ENCODE measurements at regions not wholly inside any gene's neighbourhood (a gene's known extent, or its start where the extent isn't known, plus 50 kb on each side); places are given as distances from the start of the nearest gene placed in this dataset.

GRCh38 chr13:105436943-105437342, 1098.5 kb downstream of the EFNB2 start:
- ChIA-PET CTCF (interaction anchor here (0.6 kb wide), 1 partner anchor 26 kb away, joined by 4 read pairs; no protein-coding TSS in a partner anchor), POLR2A (no interaction called here)
- H3K36me3 ChIP-seq (ENCODE audit: control insufficient read depth in 2 of 2, insufficient read depth in 1 of 2, low read length in 2 of 2): no peaks in the 10 kb centered on the region
- TF ChIP-seq ZNF529 (tag by site-specific recombination; IDR thresholded peaks at IDR 0.05; ENCODE audit: insufficient replicate concordance) (no peak), ZNF645 (tag by site-specific recombination; IDR thresholded peaks at IDR 0.05) (no peak), KLF9 (tag by site-specific recombination; IDR thresholded peaks at IDR 0.05; ENCODE audit: low read depth) (no peak), ZNF585B (tag by site-specific recombination; IDR thresholded peaks at IDR 0.05) (no peak), ZNF561 (tag by site-specific recombination; IDR thresholded peaks at IDR 0.05; ENCODE audit: borderline replicate concordance) (no peak), SCRT2 (tag by site-specific recombination; IDR thresholded peaks at IDR 0.05) (no peak), ZXDB (tag by site-specific recombination; IDR thresholded peaks at IDR 0.05) (no peak), GLI2 (tag by site-specific recombination; IDR thresholded peaks at IDR 0.05; ENCODE audit: borderline replicate concordance, low read depth) (no peak), SP3 (tag by site-specific recombination; IDR thresholded peaks at IDR 0.05) (no peak), ZNF792 (tag by site-specific recombination; IDR thresholded peaks at IDR 0.05) (no peak), ZNF785 (tag by site-specific recombination; IDR thresholded peaks at IDR 0.05) (no peak), KLF16 (tag by site-specific recombination; IDR thresholded peaks at IDR 0.05) (no peak), ZNF37A (tag by site-specific recombination; IDR thresholded peaks at IDR 0.05) (no peak), ZNF121 (tag by site-specific recombination; IDR thresholded peaks at IDR 0.05) (no peak), MEIS1 (CRISPR knock-in tag; IDR thresholded peaks at IDR 0.05; ENCODE audit: borderline replicate concordance) (no peak), ZBTB49 (tag by site-specific recombination; IDR thresholded peaks at IDR 0.05; ENCODE audit: low read depth) (no peak), EGR2 (tag by site-specific recombination; IDR thresholded peaks at IDR 0.05; ENCODE audit: low read depth) (no peak)
- TF ChIP-seq, protein P1, sequence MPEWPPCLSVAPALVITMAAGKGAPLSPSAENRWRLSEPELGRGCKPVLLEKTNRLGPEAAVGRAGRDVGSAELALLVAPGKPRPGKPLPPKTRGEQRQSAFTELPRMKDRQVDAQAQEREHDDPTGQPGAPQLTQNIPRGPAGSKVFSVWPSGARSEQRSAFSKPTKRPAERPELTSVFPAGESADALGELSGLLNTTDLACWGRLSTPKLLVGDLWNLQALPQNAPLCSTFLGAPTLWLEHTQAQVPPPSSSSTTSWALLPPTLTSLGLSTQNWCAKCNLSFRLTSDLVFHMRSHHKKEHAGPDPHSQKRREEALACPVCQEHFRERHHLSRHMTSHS (tag by site-specific recombination; IDR thresholded peaks at IDR 0.05): no peak
- H3K4me1 ChIP-seq (ENCODE audit: control insufficient read depth, insufficient read depth, low read length): no peaks in the 10 kb centered on the region
- H3K27ac ChIP-seq (ENCODE audit: extremely low read depth, low read depth, low read length): no peak overlapping the region
- H3K9me3 ChIP-seq (ENCODE audit: control insufficient read depth, insufficient read depth, low read depth, low read length): no peaks in the 10 kb centered on the region
- no peak overlapping the region for H3K4me3 ChIP-seq (ENCODE audit: low read depth, low read length)

DNA sequence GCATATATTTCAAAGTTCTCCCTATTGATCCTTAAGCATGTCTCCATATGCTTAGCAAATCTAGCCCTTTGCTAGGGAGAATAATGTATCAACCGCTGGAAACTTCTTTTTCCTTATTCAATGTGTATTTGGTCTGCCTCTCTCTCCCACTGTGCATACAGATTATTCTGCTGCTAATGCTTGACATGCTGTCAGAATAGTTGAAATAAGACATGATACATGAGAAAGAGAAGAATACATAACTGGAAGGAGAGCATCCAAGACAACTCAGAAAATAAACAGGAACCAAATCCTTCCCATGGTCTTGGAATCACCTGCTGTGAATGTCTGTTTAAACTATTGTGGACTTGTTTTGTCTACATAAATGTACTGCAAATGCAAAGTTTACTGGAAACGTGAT, 1103.0 kb downstream of the EFNB2 start:
- ChIA-PET POLR2A (no interaction called here), CTCF (no interaction called here)
- no peak for TF ChIP-seq ZNF248 (tag by site-specific recombination; IDR thresholded peaks at IDR 0.05)
- TF ChIP-seq ZNF423 (tag by site-specific recombination; IDR thresholded peaks at IDR 0.05): no peak
- no peak for TF ChIP-seq ZNF837 (tag by site-specific recombination; IDR thresholded peaks at IDR 0.05)
- no peak for TF ChIP-seq SETDB1 (IDR thresholded peaks at IDR 0.05; ENCODE audit: insufficient read length, low read length)
- TF ChIP-seq ZNF404 (tag by site-specific recombination; IDR thresholded peaks at IDR 0.05): no peak
- no peak for TF ChIP-seq TCF7L2 (IDR thresholded peaks at IDR 0.05; ENCODE audit: borderline replicate concordance, low read depth, low read length)
- no peak for TF ChIP-seq PRDM6 (tag by site-specific recombination; IDR thresholded peaks at IDR 0.05)
- TF ChIP-seq, protein P1 (tag by site-specific recombination; IDR thresholded peaks at IDR 0.05): no peak
- no peak for TF ChIP-seq ZNF76 (tag by site-specific recombination; IDR thresholded peaks at IDR 0.05; ENCODE audit: borderline replicate concordance, low read depth)
- TF ChIP-seq HOXA7 (CRISPR knock-in tag; IDR thresholded peaks at IDR 0.05; ENCODE audit: borderline replicate concordance): no peak
- TF ChIP-seq ZNF114 (tag by site-specific recombination; IDR thresholded peaks at IDR 0.05): no peak
- no peak for TF ChIP-seq ZSCAN30 (tag by site-specific recombination; IDR thresholded peaks at IDR 0.05)
- no peak for TF ChIP-seq KLF10 (tag by site-specific recombination; IDR thresholded peaks at IDR 0.05)
- TF ChIP-seq ZNF777 (tag by site-specific recombination; IDR thresholded peaks at IDR 0.05; ENCODE audit: borderline replicate concordance): no peak
- TF ChIP-seq ZEB2 (tag by site-specific recombination; IDR thresholded peaks at IDR 0.05): no peak

More for the DNA sequence above, 1103.0 kb downstream of the EFNB2 start:
- Histone ChIP-seq H3K4me1 (ENCODE audit: control insufficient read depth, insufficient read depth, low read length) (no peaks in the 10 kb centered on the region), H3K9me3 (ENCODE audit: control insufficient read depth, insufficient read depth, low read depth, low read length) (no peaks in the 10 kb centered on the region), H3K36me3 (ENCODE audit: control insufficient read depth in 2 of 2, insufficient read depth in 1 of 2, low read length in 2 of 2) (no peaks in the 10 kb centered on the region), H3K27ac (ENCODE audit: extremely low read depth, low read depth, low read length) (no peak overlapping the region), H3K4me3 (ENCODE audit: low read depth, low read length) (no peak overlapping the region)
